Right renal cortex interstitium (tissue), 3 donors: ENCODE measurements at regions not wholly inside any gene's neighbourhood (a gene's known extent, or its start where the extent isn't known, plus 50 kb on each side); places are given as distances from the start of the nearest gene placed in this dataset.

Experiments
- DNase-seq, 3 donors: peaks; one replicate each; pipeline ENCODE4 v3.0.0-alpha.2; 2013; ENCODE audit warnings: low read depth in 3 of 3, low spot score in 2 of 3

DNA sequence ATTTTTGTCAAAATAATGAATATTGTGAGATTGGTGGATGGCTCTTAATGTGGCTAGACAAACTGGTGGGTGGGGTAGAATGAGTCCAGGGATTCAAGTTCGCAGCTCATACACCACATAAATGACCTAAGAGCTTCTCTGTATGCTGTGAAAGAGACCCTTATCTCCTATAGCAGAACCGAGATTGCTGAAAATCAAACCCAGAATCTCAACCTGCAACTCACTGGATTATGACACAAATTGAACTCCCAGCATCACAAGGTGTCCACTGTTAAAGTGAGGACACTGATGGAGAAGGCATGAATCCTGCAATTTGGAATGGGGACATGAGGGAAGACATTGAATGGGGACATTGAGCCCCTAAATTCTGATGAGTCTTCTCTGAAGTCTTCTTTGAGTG lies 51.3 kb upstream of the CNKSR3 start:
- DNase-seq = no peak

GRCh38 chr6:154565331-154565730 lies 54.8 kb upstream of the CNKSR3 start:
- DNase-seq = no peak

- no peak for DNase-seq
These were observed 56.4 kb upstream of the CNKSR3 start for GRCh38 chr6:154566866-154567265.

DNA sequence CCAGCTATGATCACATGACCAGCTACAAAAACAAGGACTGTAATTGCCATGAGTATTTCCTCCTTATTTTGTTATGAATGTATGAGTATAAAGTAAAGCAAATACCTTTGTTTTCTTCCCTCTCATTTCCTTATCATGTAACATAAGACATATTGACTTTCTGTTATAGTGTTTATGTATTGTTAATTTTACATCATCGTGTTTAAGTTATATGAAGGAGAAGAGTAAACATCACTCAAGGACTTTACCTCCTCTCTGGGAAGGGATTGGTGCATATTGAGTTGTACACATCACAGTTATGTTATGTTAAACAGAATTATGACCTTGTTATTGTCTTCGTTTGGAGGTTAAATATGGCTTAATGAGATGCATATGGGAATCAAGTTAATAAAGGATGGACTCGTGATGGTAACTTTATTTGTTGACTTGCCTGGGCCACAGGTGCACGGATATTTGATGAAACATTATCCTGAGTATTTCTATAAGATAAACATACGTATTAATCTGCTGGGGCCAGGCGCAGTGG lies 57.3 kb upstream of the CNKSR3 start:
- DNase-seq = no peak

GRCh38 chr6:154569156-154569862 lies 58.8 kb upstream of the CNKSR3 start:
- DNase-seq = no peak

- no peak for DNase-seq
These were observed 60.0 kb upstream of the CNKSR3 start for GRCh38 chr6:154570505-154570904.

- no peak for DNase-seq
These were observed 62.1 kb upstream of the CNKSR3 start for GRCh38 chr6:154572556-154572955.

GRCh38 chr6:154578004-154578559 lies 67.6 kb upstream of the CNKSR3 start:
- DNase-seq = no peak

DNA sequence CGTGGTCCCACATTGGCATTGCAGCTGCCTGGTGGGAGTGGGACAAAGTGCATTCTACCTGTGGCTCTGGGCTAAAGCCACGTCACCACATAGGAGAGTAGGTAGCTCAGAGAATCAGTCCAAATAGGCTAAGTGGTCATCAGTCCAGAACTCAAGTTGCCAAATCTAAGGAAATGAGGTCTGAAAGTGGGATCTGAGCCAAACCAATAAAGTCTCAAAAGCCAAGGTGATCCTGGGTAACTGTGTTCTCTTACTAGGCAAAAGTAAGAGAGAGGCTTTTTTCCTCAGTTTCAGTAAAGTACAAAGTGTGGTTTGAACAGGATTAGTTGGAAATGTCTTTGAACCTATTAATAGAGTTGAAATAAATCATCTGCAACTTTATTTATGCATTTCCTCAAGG lies 68.6 kb upstream of the CNKSR3 start:
- DNase-seq = no peak

- no peak for DNase-seq
These were observed 69.0 kb upstream of the CNKSR3 start for GRCh38 chr6:154579485-154579884.

DNA sequence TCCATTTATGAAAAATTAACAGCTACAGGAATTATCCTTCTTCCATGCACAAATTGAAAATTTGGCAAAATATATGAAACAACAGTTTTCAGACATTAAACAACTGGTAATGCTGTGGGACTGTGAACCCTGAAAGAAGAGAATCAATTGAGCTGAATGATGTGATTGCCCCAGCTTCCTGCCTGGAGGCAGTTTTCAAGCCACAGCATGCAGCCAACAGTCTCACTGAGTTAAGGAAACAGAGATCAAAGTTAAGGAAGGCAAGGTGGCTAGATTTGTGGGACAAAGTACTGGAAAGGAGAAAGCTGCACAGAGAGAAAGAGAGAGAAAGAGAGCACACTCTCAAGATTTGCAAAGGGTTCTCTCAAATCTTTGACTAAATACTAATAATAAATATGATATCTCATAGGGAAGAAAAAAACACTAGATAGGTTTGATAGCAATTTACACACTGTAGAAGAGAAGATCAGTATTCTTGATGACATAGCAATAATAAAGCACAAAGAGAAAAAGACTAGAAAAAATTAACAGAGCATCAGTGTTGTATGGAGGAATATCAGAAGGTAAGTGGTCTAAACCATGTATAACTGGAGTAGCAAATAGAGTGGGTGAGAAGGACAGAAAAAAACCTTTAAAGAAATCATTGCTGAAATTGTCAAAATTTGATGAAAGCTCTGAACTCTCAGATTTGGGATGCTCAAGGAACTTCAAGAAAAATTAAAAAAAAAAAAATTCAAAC lies 70.1 kb upstream of the CNKSR3 start:
- no peak for DNase-seq

DNA sequence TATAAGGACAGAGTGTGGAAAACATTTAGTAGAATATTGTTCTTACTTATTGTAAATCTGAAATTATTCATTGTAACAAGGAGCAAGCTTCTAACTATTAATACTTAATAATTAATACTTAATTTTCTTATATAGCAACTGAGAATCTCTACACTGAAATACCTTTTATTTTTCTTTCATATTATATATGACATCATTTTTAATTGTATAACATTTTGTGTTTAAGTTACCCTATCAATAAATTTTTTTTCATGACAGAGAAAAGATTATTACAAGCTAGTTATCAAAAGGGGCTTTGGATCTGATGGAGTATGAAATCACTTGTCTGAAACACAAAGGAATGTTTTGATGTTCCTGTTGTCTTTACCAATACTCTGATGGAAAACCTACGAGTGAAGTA lies 72.2 kb upstream of the CNKSR3 start:
- no peak for DNase-seq

- DNase-seq = no peak
These were observed 73.2 kb upstream of the CNKSR3 start for GRCh38 chr6:154583546-154584188.

DNA sequence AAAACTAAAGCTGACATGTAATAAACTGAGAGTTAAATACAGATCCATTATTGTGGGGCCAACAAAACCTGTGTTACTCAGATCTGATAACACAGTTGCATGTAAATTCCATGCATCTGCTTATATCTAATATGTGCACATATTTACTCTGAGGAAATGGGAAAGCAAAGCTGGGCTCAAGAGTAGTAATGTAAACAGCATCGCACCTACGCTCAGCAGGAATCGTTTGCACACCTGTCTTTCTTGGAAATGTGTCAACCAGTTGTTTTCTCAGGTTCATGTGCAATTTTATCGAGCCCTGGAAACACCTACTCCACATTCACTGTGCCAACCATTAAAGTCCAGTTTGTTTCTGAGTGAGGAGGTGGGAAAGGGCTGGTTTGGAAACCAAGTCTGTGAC lies 80.3 kb upstream of the CNKSR3 start:
- no peak for DNase-seq

- no peak for DNase-seq
These were observed 80.7 kb upstream of the CNKSR3 start for GRCh38 chr6:154591234-154591633.

GRCh38 chr6:154592199-154592860 lies 81.8 kb upstream of the CNKSR3 start:
- DNase-seq = no peak

DNA sequence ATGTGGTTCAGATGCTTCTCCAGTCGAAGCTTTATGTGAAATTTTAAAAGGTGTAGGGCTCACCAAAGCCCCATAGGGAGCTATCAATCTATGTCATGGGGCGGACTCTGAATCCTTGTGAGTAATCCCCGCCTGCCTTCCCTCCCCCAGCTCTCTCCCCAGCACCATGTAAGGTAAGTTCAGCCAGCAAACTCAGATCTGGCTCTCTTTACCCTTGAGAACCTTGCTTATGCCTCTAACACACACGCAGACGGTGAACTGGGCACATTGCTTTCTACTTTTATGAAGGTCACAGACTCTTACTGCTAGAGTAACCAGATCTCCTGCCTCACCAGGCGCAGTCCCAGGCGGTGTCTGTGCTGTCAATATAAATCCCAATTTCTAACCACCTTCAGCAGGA lies 82.6 kb upstream of the CNKSR3 start:
- no peak for DNase-seq

GRCh38 chr6:154594496-154595198 lies 84.2 kb upstream of the CNKSR3 start:
- DNase-seq = no peak

DNA sequence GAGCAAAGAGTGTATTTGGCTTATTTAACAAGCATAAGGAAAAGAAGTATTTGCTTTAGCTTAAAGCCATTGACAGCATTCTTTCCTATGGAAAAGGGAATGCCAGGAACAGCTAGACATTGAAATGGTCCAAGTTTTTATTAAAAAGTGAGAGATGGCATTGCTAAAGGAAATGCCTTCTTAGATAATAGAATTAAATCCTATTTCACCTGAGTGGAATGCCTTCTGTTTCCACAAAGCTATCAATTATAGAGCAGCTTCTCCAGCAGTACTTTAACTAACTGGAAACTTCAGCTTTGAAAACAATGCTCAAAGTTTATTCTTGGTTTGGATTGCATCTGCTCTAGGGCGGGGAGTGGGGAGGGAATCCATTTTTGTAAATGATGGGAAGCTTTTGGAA lies 85.1 kb upstream of the CNKSR3 start:
- no peak for DNase-seq

GRCh38 chr6:154596009-154596408 lies 85.5 kb upstream of the CNKSR3 start:
- DNase-seq = no peak
